ENCODE measurements at regions not wholly inside any gene's neighbourhood (a gene's known extent, or its start where the extent isn't known, plus 50 kb on each side); places are given as distances from the start of the nearest gene placed in this dataset.

GRCh38 chr14:34059037-34059924, 108.4 kb upstream of the EGLN3 start:
- H3K9me3 ChIP-seq, result no peaks in the 10 kb centered on the region
- H3K27ac ChIP-seq, result peak overlapping the region; percentile 94 to 97
- H3K4me3 ChIP-seq, result peak overlapping the region; percentile 48 to 63
- no peak for DNase-seq (ENCODE audit: low spot score)
- no peak for TF ChIP-seq CTCF (IDR thresholded peaks at IDR 0.05)
- H3K27me3 ChIP-seq, result no peaks in the 10 kb centered on the region
- H3K4me1 ChIP-seq, result peaks cover 0 to 28% of the 10 kb centered on the region in 2 donors
- no peaks in the 10 kb centered on the region for H3K36me3 ChIP-seq

- no peak for TF ChIP-seq CTCF (IDR thresholded peaks at IDR 0.05)
- Histone ChIP-seq H3K27me3 (no peaks in the 10 kb centered on the region), H3K4me3 (no peak overlapping the region), H3K27ac (no peak overlapping the region), H3K9me3 (no peaks in the 10 kb centered on the region), H3K4me1 (peaks cover 0 to 26% of the 10 kb centered on the region in 2 donors), H3K36me3 (no peaks in the 10 kb centered on the region)
- no peak for DNase-seq (ENCODE audit: low spot score)
Observed at GRCh38 chr14:34058510-34058909, 107.6 kb upstream of the EGLN3 start.

- H3K36me3 ChIP-seq, result no peaks in the 10 kb centered on the region
- H3K4me3 ChIP-seq, result no peak overlapping the region
- peaks cover 0 to 30% of the 10 kb centered on the region in 2 donors for H3K4me1 ChIP-seq
- no peak for DNase-seq (ENCODE audit: low spot score)
- no peaks in the 10 kb centered on the region for H3K9me3 ChIP-seq
- H3K27ac ChIP-seq, result no peak overlapping the region
- TF ChIP-seq CTCF (IDR thresholded peaks at IDR 0.05), result no peak
- H3K27me3 ChIP-seq, result no peaks in the 10 kb centered on the region
Observed at GRCh38 chr14:34056046-34056445, 105.2 kb upstream of the EGLN3 start.

GRCh38 chr14:34055157-34055950, 104.5 kb upstream of the EGLN3 start:
- Histone ChIP-seq H3K4me1 (peaks cover 0 to 23% of the 10 kb centered on the region in 2 donors), H3K9me3 (no peaks in the 10 kb centered on the region), H3K27me3 (no peaks in the 10 kb centered on the region), H3K27ac (no peak overlapping the region), H3K36me3 (no peaks in the 10 kb centered on the region), H3K4me3 (no peak overlapping the region)
- no peak for TF ChIP-seq CTCF (IDR thresholded peaks at IDR 0.05)
- DNase-seq (ENCODE audit: low spot score), result no peak

- TF ChIP-seq CTCF (IDR thresholded peaks at IDR 0.05), result no peak
- DNase-seq (ENCODE audit: low spot score), result no peak
- H3K4me3 ChIP-seq, result no peak overlapping the region
- no peaks in the 10 kb centered on the region for H3K27me3 ChIP-seq
- H3K4me1 ChIP-seq, result peaks cover 0 to 15% of the 10 kb centered on the region in 2 donors
- no peaks in the 10 kb centered on the region for H3K36me3 ChIP-seq
- peak overlapping the region; percentile 23 to 53 for H3K27ac ChIP-seq
- H3K9me3 ChIP-seq, result no peaks in the 10 kb centered on the region
Observed at GRCh38 chr14:34053666-34054065, 102.8 kb upstream of the EGLN3 start.
